HCT116 (cell line): ENCODE measurements at regions not wholly inside any gene's neighbourhood (a gene's known extent, or its start where the extent isn't known, plus 50 kb on each side); places are given as distances from the start of the nearest gene placed in this dataset.

ENCODE experiments used
- ATAC-seq: fragments of 200-7000 bp; cut with Tn5 transposase; 2 replicates; pipeline ENCODE4 v1.9.1; 2020; ENCODE audit warnings: mild to moderate bottlenecking, moderate library complexity
- BruUV-seq: library from RNA; stranded (reverse); fragments of 400-500 nt; replicated peaks from 2 replicates; lab custom pipeline; 2021; lab: Mats Ljungman, UMichigan
- CTCF ChIA-PET: fragments of 300-600 bp; sonication (Branson Sonifier 250); formaldehyde crosslinking; loops from one replicate; lab custom pipeline; 2021; ENCODE audit warnings: antibody characterized with exemption; lab: Charles Lee
- POLR2A ChIA-PET: fragments of 300-600, 350-600 bp; sonication (Branson Sonifier 250); formaldehyde crosslinking; loops from one replicate; lab custom pipeline; 2021; ENCODE audit warnings: antibody characterized with exemption; lab: Charles Lee
- RAD21 ChIA-PET, 2 experiments: fragments of 300-600 bp; sonication (Branson Sonifier 250); formaldehyde crosslinking; loops; one replicate each; lab custom pipeline; 2023; ENCODE audit warnings: low total read pairs in 2 of 2; ENCODE audit not compliant: uncharacterized antibody in 2 of 2, unreplicated experiment in 2 of 2, low non-redundant PET in 1 of 2; lab: Charles Lee
- DNase-seq: peaks from one replicate; pipeline ENCODE4 v3.0.0-alpha.2; 2010; ENCODE audit warnings: low read depth, low spot score
- H2AFZ ChIP-seq: fragments of 200-600 bp; shearing (Covaris generic), sonication (generic); 2 replicates; pipeline ENCODE4 v1.6.1; 2017; ENCODE audit warnings: low read depth, mixed run types, mixed read lengths, antibody characterized with exemption, low read length; ENCODE audit not compliant: poor library complexity, severe bottlenecking
- H3K27ac ChIP-seq: 2 replicates; pipeline ENCODE4 v1.5.1; 2012; ENCODE audit warnings: low read depth, low read length
- H3K27me3 ChIP-seq: fragments of 200-600 bp; sonication (generic); 2 replicates; pipeline ENCODE4 v1.6.1; 2016; ENCODE audit warnings: mixed run types, low read length, mixed read lengths; ENCODE audit not compliant: insufficient read depth
- H3K36me3 ChIP-seq, 2 experiments: fragments of 200-500 bp in 1 of 2; fragments of 200-600 bp in 1 of 2; sonication (Bioruptor generic) in 1 of 2; sonication (generic) in 1 of 2; 2 replicates each; pipeline versions ENCODE4 v1.5.1 to v1.6.1; 2014 to 2016; ENCODE audit warnings: low read length in 2 of 2, inconsistent platforms in 1 of 2, mixed read lengths in 1 of 2, mixed run types in 1 of 2; ENCODE audit not compliant: insufficient read depth in 2 of 2, control insufficient read depth in 1 of 2
- H3K4me1 ChIP-seq, 2 experiments: fragments of 200-600 bp in 1 of 2; sonication (generic) in 1 of 2; 2 replicates each; pipeline versions ENCODE4 v1.5.1 to v1.6.1; 2012 to 2017; ENCODE audit warnings: low read length in 2 of 2, inconsistent platforms in 1 of 2, mild to moderate bottlenecking in 1 of 2, mixed read lengths in 1 of 2, mixed run types in 1 of 2, moderate library complexity in 1 of 2; ENCODE audit not compliant: insufficient read depth in 2 of 2, control insufficient read depth in 1 of 2
- H3K4me2 ChIP-seq: fragments of 200-600 bp; sonication (generic); 2 replicates; pipeline ENCODE4 v1.6.1; 2017; ENCODE audit warnings: mixed run types, low read length, mixed read lengths
- H3K4me3 ChIP-seq, 2 experiments: fragments of 200-600 bp in 1 of 2; sonication (generic) in 1 of 2; replicated peaks in 1 of 2; 2 replicates each; pipeline ENCODE4 v1.5.1; 2011 to 2016; ENCODE audit warnings: low read length in 2 of 2, control low read depth in 1 of 2, low read depth in 1 of 2, mild to moderate bottlenecking in 1 of 2, mixed read lengths in 1 of 2, mixed run types in 1 of 2
- H3K79me2 ChIP-seq: fragments of 200-600 bp; sonication (generic); 2 replicates; pipeline ENCODE4 v1.6.1; 2017; ENCODE audit warnings: mild to moderate bottlenecking, mixed run types, low read length, moderate library complexity, mixed read lengths; ENCODE audit not compliant: insufficient read depth
- H3K9ac ChIP-seq: fragments of 200-600 bp; sonication (generic); 2 replicates; pipeline ENCODE4 v1.6.1; 2016; ENCODE audit warnings: low read length, mixed read lengths
- H3K9me2 ChIP-seq: fragments of 200-600 bp; sonication (generic), shearing (Covaris generic); 2 replicates; pipeline ENCODE4 v1.6.1; 2017; ENCODE audit warnings: mixed run types, mild to moderate bottlenecking, moderate library complexity; ENCODE audit not compliant: insufficient read depth
- H3K9me3 ChIP-seq, 2 experiments: fragments of 200-500 bp in 1 of 2; fragments of 200-600 bp in 1 of 2; sonication (Bioruptor generic) in 1 of 2; sonication (generic) in 1 of 2; 2 replicates each; pipeline ENCODE4 v1.6.1; 2014 to 2017; ENCODE audit warnings: low read length in 2 of 2, mixed read lengths in 2 of 2, inconsistent platforms in 1 of 2, low read depth in 1 of 2, mild to moderate bottlenecking in 1 of 2, mixed run types in 1 of 2, moderate library complexity in 1 of 2; ENCODE audit not compliant: control insufficient read depth in 1 of 2, insufficient read depth in 1 of 2
- H4K20me1 ChIP-seq: fragments of 200-600 bp; sonication (generic), shearing (Covaris generic); 2 replicates; pipeline ENCODE4 v1.6.1; 2017; ENCODE audit warnings: mixed run types, mild to moderate bottlenecking, moderate library complexity; ENCODE audit not compliant: insufficient read depth
- ATF3 ChIP-seq: IDR thresholded peaks from 2 replicates; pipeline ENCODE4 v1.6.1; 2012
- CEBPB ChIP-seq: IDR thresholded peaks from 2 replicates; pipeline ENCODE4 v1.6.1; 2012; ENCODE audit warnings: low read depth
- EGR1 ChIP-seq: IDR thresholded peaks from 2 replicates; pipeline ENCODE4 v1.6.1; 2012; ENCODE audit warnings: low read depth
- ELF1 ChIP-seq: IDR thresholded peaks from 2 replicates; pipeline ENCODE4 v1.6.1; 2012; ENCODE audit warnings: low read depth, borderline replicate concordance
- EZH2 ChIP-seq: fragments of 200-600 bp; sonication (generic); IDR thresholded peaks from 2 replicates; pipeline ENCODE4 v1.6.1; 2017; ENCODE audit warnings: antibody characterized with exemption, mixed run types
- EZH2phosphoT487 ChIP-seq: fragments of 200-600 bp; IDR thresholded peaks from 2 replicates; pipeline ENCODE4 v1.6.1; 2018; ENCODE audit warnings: antibody characterized with exemption, borderline replicate concordance
- JUND ChIP-seq: IDR thresholded peaks from 2 replicates; pipeline ENCODE4 v1.6.1; 2012
- POLR2A ChIP-seq: IDR thresholded peaks from 2 replicates; pipeline ENCODE4 v1.7.0; 2011; ENCODE audit warnings: borderline replicate concordance; ENCODE audit not compliant: insufficient read depth, insufficient read length; ENCODE audit errors: extremely low read depth
- RAD21 ChIP-seq: IDR thresholded peaks from 2 replicates; pipeline ENCODE4 v1.6.1; 2012; ENCODE audit warnings: low read depth, mild to moderate bottlenecking
- REST ChIP-seq: IDR thresholded peaks from 2 replicates; pipeline ENCODE4 v1.6.1; 2012; ENCODE audit warnings: low read depth
- SIN3A ChIP-seq: IDR thresholded peaks from 2 replicates; pipeline ENCODE4 v1.6.1; 2012; ENCODE audit warnings: low read depth
- ZBTB33 ChIP-seq: IDR thresholded peaks from 2 replicates; pipeline ENCODE4 v1.6.1; 2011; ENCODE audit warnings: mild to moderate bottlenecking, low read length, moderate library complexity; ENCODE audit not compliant: insufficient replicate concordance; ENCODE audit errors: extremely low read depth
- intact Hi-C: fragments of 100-400 bp; cut with micrococcal nuclease; formaldehyde crosslinking; loops from 2 replicates; pipeline ENCODE4 v1.10.0; 2022

- DNase-seq (no peak), ATAC-seq (no peak)
- Histone ChIP-seq H4K20me1 (0 out of 2 replicates have a peak, but pooled peaks cover 3% of the 10 kb centered on the region), H3K4me2 (no peak overlapping the region), H3K9me2 (no peaks in the 10 kb centered on the region), H3K9ac (no peak overlapping the region), H3K27ac (no peak overlapping the region), H3K9me3 (no peaks in the 10 kb centered on the region), H3K36me3 (no peaks in the 10 kb centered on the region), H3K4me3 (no peak overlapping the region), H3K4me1 (no peaks in the 10 kb centered on the region), H2AFZ (no peak overlapping the region), H3K79me2 (no peaks in the 10 kb centered on the region), H3K27me3 (no peaks in the 10 kb centered on the region)
- TF ChIP-seq RAD21, result no peak
- TF ChIP-seq EZH2phosphoT487, result no peak
- TF ChIP-seq EZH2, result no peak
- no peak for TF ChIP-seq CEBPB
- TF ChIP-seq REST, result no peak
- TF ChIP-seq POLR2A, result no peak
- TF ChIP-seq EGR1, result no peak
- no peak for TF ChIP-seq SIN3A
- TF ChIP-seq ATF3, result no peak
- no peak for TF ChIP-seq JUND
- no peak for TF ChIP-seq ZBTB33
- TF ChIP-seq ELF1, result no peak
- ChIA-PET CTCF (no interaction called here), POLR2A (no interaction called here), RAD21 (no interaction called here)
- intact Hi-C loops, result no loop called here
- no TSS peak for BruUV-seq
These were observed 119.2 kb downstream of the NAA11 start for GRCh38 chr4:79206660-79207059.
